Mucosa of descending colon (tissue), 3 donors: ENCODE measurements at regions not wholly inside any gene's neighbourhood (a gene's known extent, or its start where the extent isn't known, plus 50 kb on each side); places are given as distances from the start of the nearest gene placed in this dataset.

ENCODE experiments used
- ATAC-seq: fragments of 200-7000 bp; cut with Tn5 transposase; one replicate; pipeline ENCODE4 v1.9.1; 2020; ENCODE audit warnings: mild to moderate bottlenecking, moderate library complexity
- DNase-seq, 3 donors: peaks; one replicate each; pipeline ENCODE4 v3.0.0-alpha.2; 2020
- H3K36me3 ChIP-seq: fragments of 200-600 bp; one replicate; pipeline ENCODE4 v1.8.0; 2021; ENCODE audit warnings: low read depth, mild to moderate bottlenecking
- H3K4me1 ChIP-seq: fragments of 200-600 bp; one replicate; pipeline ENCODE4 v1.8.0; 2021; ENCODE audit warnings: low read depth, mild to moderate bottlenecking
- H3K4me3 ChIP-seq: fragments of 200-600 bp; one replicate; pipeline ENCODE4 v1.8.0; 2021; ENCODE audit warnings: mild to moderate bottlenecking
- H3K9me3 ChIP-seq: fragments of 200-600 bp; one replicate; pipeline ENCODE4 v1.8.0; 2021; ENCODE audit warnings: mild to moderate bottlenecking
- CTCF ChIP-seq: fragments of 200-600 bp; IDR thresholded peaks from one replicate; pipeline ENCODE4 v1.8.0; 2022; ENCODE audit warnings: antibody characterized with exemption, mild to moderate bottlenecking
- intact Hi-C, 2 donors: fragments of 100-400 bp; cut with DNase I in 1 of 2; cut with micrococcal nuclease in 1 of 2; formaldehyde crosslinking; loops; one replicate each; pipeline versions ENCODE4 v1.11.0 to v1.11.1; 2022; cut with DNase I, micrococcal nuclease
- donor health status: DM: no; HTN: no; CAD: no; lungs with moderate emphysema.
- donor health status: DM: no; HTN: no; CAD: no.
- donor health status: DM: no; HTN: yes; CAD: no.

GRCh38 chr4:103375278-103375677 lies 177.1 kb upstream of the CENPE start:
- Histone ChIP-seq H3K4me3 (no peak overlapping the region), H3K36me3 (no peaks in the 10 kb centered on the region), H3K4me1 (no peaks in the 10 kb centered on the region), H3K9me3 (no peaks in the 10 kb centered on the region)
- intact Hi-C loops = no loop called here
- DNase-seq (no peak), ATAC-seq (no peak)
- TF ChIP-seq CTCF = no peak

- no peak for TF ChIP-seq CTCF
- DNase-seq (no peak), ATAC-seq (no peak)
- intact Hi-C loops = no loop called here
- Histone ChIP-seq H3K9me3 (no peaks in the 10 kb centered on the region), H3K36me3 (no peaks in the 10 kb centered on the region), H3K4me3 (no peak overlapping the region), H3K4me1 (no peaks in the 10 kb centered on the region)
Measured at GRCh38 chr4:103374758-103375157, 176.6 kb upstream of the CENPE start.

- intact Hi-C loops = no loop called here
- no peak for TF ChIP-seq CTCF
- Histone ChIP-seq H3K4me3 (no peak overlapping the region), H3K4me1 (no peaks in the 10 kb centered on the region), H3K36me3 (no peaks in the 10 kb centered on the region), H3K9me3 (no peaks in the 10 kb centered on the region)
- DNase-seq = no peak
- ATAC-seq = no peak
Measured at GRCh38 chr4:103374306-103374705, 176.2 kb upstream of the CENPE start.

GRCh38 chr4:103372002-103372558 lies 173.9 kb upstream of the CENPE start:
- no peak for ATAC-seq
- Histone ChIP-seq H3K36me3 (no peaks in the 10 kb centered on the region), H3K9me3 (no peaks in the 10 kb centered on the region), H3K4me1 (no peaks in the 10 kb centered on the region), H3K4me3 (no peak overlapping the region)
- TF ChIP-seq CTCF = no peak
- no peak for DNase-seq
- intact Hi-C loops = no loop called here

GRCh38 chr4:103370336-103370735 lies 172.2 kb upstream of the CENPE start:
- ATAC-seq = no peak
- TF ChIP-seq CTCF = no peak
- intact Hi-C loops = no loop called here

GRCh38 chr4:103365285-103365684 lies 167.1 kb upstream of the CENPE start:
- intact Hi-C loops = no loop called here
- DNase-seq (no peak), ATAC-seq (no peak)
- no peaks in the 10 kb centered on the region for H3K4me1 ChIP-seq
- peaks cover under 1% of the 10 kb centered on the region for H3K9me3 ChIP-seq
- no peak overlapping the region for H3K4me3 ChIP-seq
- no peak for TF ChIP-seq CTCF
- no peaks in the 10 kb centered on the region for H3K36me3 ChIP-seq

More at GRCh38 chr4:103370336-103370735, 172.2 kb upstream of the CENPE start:
- no peaks in the 10 kb centered on the region for H3K36me3 ChIP-seq
- no peak overlapping the region for H3K4me3 ChIP-seq
- no peaks in the 10 kb centered on the region for H3K9me3 ChIP-seq
- H3K4me1 ChIP-seq = no peaks in the 10 kb centered on the region
- DNase-seq = no peak
